HG03460 (cell line): ENCODE measurements at regions not wholly inside any gene's neighbourhood (a gene's known extent, or its start where the extent isn't known, plus 50 kb on each side); places are given as distances from the start of the nearest gene placed in this dataset.
A peak's percentile ranks its signal among the peaks of the same experiment; 100 is the strongest.
"Not testable (repeated sequence)": the region's sequence is repeated elsewhere in the genome, so short reads cannot be mapped to it uniquely, and the experiment has no call there.

Experiments used
- ATAC-seq: cut with Tn5 transposase; IDR thresholded peaks from one replicate; pipeline ENCODE4 v1.9.1; 2021; ENCODE audit not compliant: unreplicated experiment

- ATAC-seq: no peak
Measured at GRCh38 chr19:28074773-28075172, 1138.2 kb downstream of the UQCRFS1 start.

GRCh38 chr19:28067882-28068281 lies 1145.1 kb downstream of the UQCRFS1 start:
- ATAC-seq: peak; percentile 45

GRCh38 chr19:28066988-28067387 lies 1146.0 kb downstream of the UQCRFS1 start:
- ATAC-seq: no peak

GRCh38 chr19:28066161-28066560 lies 1146.8 kb downstream of the UQCRFS1 start:
- no peak for ATAC-seq

- no peak for ATAC-seq
Measured at GRCh38 chr19:28065026-28065425, 1147.9 kb downstream of the UQCRFS1 start.

- no peak for ATAC-seq
Measured at GRCh38 chr19:28063702-28064101, 1149.2 kb downstream of the UQCRFS1 start.

DNA sequence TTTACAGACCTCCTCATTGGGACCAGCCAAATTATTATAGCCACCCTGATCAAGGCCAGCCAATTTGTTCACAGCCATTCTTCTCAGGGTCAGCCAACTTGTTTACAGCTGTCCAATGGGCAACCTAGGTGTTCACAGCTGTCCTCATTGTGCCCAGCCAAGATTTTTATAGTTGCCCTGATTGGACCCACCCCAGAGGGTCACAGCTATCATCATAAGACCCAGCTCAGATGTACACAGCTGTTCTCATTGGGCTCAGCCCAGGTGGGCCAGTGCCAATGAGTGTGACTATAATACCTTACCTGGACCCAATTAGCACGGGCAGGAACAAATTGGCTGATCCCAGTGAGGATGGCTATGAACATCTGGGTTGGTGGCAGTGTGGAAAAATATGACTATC lies 1151.8 kb downstream of the UQCRFS1 start:
- no peak for ATAC-seq

DNA sequence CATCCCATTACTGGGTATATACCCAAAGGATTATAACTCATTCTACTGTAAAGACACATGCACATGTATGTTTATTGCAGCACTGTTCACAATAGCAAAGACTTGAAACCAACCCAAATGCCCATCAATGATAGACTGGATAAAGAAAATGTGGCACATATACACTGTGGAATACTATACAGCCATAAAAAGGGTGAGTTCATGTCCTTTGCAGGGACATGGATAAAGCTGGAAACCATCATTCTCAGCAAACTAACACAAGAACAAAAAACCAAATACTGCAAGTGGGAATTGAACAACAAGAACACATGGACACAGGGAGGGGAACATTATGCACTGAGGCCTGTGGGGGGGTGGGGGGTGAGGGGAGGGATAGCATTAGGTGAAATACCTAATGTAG lies 1155.9 kb downstream of the UQCRFS1 start:
- not testable (repeated sequence) for ATAC-seq

DNA sequence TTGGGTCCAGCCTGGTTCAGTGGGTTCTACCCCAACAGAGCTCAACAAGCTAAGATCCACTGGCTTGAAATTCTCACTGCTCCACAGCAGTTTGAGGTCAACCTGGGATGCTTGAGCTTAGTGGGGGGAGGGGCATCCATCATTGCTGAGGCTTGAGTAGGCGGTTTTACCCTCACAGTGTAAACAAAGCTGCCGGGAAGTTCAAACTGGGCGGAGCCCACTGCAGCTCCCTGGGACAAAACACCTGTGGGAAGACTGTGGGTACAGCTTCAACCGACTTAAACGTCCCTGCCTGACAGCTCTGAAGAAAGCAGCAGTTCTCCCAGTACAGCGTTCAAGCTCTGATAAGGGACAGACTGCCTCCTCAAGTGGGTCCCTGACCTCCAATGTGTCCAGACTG lies 1161.9 kb downstream of the UQCRFS1 start:
- ATAC-seq: no peak

DNA sequence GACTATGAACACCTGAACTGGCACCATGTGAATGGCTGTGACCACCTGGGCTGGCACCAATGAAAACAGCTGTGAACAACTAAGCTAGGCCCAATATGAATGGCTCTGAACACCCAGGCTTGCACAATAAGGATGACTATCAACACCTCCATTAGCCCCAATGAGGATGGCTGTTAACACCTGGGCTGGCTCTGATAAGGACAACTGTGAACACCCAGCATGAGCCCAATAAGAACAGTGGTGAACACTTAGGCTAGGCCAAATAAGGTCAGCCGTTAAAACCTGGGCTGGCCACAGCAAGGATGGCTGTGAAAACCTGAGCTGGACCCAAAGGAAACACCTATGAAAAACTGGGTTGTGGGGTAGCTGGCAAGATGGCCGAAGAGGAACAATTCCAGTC lies 1163.1 kb downstream of the UQCRFS1 start:
- ATAC-seq: no peak

DNA sequence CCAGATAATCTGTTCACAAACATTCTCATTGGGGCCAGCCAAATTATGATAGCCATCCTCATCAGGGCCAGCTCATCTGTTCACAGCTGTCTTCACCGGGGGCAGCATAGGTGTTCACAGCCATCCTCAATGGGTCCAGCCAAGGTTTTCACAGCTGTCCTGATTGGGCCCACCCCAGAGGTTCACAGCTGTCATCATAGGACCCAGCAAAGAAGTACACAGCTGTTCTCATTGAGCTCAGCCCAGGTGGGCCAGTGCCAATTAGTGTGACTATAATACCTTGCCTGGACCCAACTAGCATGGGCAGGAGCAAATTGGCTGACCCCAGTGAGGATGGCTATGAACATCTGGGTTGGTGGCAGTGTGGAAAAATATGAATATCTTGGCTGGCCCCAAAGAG lies 1166.0 kb downstream of the UQCRFS1 start:
- no peak for ATAC-seq

- ATAC-seq: no peak
Measured at GRCh38 chr19:28045621-28046020, 1167.3 kb downstream of the UQCRFS1 start.

DNA sequence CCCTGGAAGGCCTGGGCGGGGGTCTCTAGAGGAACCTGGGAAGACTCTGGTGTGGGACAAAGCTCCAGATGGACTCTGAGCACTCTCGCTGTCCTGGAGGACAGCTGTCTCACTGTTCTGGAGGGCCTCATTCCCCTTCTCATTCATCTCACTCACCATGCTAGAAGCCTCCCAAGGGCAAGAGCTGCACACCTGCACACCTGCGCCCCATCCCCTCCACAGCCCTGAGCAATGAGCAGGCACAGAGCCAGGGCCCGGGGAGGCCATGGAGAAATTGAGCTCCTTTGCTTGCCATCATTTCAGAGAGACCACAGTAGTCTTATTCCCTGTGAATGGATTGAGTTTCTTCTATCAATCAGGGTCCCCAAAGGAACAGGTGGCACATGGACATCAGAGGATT lies 1168.5 kb downstream of the UQCRFS1 start:
- no peak for ATAC-seq

DNA sequence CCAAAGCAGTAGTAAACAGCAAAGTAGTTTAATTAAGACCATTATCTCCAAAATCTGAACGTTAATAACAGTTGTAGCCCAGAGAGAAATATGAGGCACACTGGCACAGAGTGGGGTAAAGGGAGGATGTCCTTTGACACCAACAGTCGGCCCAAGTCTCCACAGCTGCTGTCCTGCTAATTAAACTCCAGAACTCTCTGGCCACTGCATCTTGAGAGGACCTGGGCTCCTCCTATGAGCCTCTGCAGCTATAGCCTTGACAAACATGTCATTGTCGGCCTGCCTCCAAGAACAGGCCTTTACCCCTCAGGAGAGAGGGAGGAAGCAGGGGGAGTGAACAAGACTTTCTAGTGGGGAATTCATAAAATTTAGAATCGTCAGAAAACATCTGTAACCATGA lies 1170.4 kb downstream of the UQCRFS1 start:
- ATAC-seq: no peak

GRCh38 chr19:28039677-28040381 lies 1173.1 kb downstream of the UQCRFS1 start:
- ATAC-seq: no peak

- ATAC-seq: no peak
Measured at GRCh38 chr19:28037186-28037585, 1175.8 kb downstream of the UQCRFS1 start.

DNA sequence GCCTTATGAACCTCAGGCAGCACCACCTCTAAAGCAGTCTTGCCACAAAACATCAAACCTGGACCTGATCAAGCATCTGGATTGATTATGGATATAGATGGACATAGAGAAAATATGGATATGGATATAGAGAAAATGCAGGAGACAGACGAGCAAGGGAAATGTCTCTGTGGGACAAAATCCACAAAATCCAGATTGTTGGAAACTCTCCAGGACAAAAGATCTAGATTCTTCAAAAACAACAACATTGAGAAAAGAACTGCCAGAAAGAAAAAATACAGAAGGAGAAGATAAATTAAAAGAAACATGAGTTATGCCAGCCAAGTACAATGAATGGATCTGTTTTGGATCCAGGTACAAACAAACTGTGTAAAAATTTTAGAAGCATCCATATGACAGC lies 1176.5 kb downstream of the UQCRFS1 start:
- ATAC-seq: no peak

DNA sequence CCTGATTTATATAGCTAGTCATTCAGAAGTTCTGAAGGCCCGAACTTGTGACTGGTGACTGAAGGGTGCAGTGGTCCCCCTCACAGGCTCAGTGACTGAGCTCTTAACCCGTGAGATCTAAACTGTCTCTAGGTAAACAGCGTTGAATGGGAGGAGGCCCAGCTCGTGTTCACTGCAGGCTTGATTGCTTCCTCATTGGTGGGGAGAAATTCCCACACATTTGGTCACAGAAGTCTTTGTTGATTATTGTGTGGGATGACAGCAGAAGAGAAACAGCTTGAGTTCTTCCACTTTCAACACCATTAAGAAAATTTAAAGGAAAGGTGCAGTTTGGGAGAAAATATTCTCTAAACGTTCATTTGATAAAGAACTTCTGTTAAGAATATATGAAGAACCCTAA lies 1178.0 kb downstream of the UQCRFS1 start:
- no peak for ATAC-seq

DNA sequence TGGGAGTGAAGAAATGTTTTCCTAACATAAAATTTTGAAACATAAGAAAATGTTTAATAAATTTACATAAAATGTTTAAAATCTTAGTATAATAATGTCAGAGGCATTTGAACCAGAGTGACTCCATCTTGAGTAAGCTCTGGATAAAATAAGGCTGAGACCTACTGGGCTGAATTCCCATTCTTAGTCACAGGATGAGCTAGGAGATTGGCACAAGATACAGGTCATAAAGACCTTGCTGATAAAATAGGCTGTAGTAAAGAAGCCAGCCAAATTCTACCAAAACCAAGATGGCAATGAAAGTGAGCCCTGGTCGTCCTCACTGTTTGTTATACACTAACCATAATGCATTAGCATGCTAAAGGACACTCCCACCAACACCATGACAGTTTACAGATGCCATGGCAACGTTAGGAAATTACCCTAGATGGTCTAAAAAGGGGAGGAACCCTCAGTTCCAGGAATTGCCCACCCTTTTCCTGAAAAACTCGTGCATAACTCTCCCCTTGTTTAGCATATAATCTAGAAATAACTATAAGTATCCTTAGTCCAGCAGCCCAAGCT lies 1184.0 kb downstream of the UQCRFS1 start:
- no peak for ATAC-seq

GRCh38 chr19:28027116-28027515 lies 1185.8 kb downstream of the UQCRFS1 start:
- no peak for ATAC-seq

DNA sequence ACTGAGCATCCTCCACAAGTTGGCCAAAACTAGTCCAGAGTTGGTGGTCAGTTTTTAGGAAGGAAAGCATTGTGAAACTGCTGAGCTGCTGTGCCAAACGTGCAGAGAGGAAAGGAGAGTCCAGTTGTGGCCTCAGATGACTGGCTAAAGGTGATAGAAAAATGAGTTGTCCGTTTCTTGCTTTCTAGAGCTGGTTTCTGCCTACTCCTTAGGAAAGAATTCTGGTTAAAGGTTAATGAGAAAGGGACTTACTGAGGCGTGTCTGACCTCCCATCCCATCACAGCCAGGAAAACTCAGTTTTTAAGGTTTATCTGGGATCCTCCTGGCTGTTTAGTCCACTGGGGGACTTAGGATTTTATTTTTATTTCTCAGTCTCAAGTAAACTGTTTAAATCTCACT lies 1186.3 kb downstream of the UQCRFS1 start:
- no peak for ATAC-seq

DNA sequence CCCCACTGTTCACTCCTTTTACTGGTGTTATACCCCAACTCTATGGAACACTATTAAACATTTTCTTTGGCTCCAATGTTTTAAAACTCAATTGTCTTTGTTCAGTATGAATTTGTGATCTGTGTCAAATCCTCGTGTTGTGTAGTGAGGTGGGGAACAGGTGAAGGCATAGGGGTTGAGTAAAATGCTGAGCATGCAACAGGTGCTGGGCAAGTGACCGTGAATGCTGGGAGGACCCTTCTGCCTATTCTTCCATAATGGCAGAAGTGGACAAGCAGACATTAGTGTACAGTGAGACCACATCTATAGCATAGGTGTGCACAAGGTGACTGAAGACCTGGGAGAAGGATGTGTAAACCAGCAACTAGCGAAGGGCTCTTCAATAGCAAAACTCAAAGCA lies 1188.0 kb downstream of the UQCRFS1 start:
- ATAC-seq: no peak

DNA sequence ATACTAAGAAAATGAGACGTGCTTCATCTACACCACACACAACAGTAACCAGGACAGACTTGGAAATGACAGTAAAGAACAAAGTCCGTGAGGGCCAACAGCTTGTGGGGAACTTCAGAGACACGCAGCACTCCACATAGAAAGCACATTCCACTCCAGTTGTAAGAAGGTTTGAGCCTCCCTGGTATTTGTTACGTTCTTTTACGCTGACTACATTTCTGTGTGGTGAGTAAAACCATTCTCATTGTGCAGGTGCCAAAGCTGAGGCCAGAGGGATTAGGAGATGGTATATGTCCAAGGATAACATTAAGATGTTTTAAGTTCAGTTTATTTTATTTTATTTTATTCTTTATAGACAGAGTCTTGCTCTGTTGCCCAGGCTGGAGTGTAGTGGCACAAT lies 1189.9 kb downstream of the UQCRFS1 start:
- no peak for ATAC-seq
